ENCODE measurements at regions not wholly inside any gene's neighbourhood (a gene's known extent, or its start where the extent isn't known, plus 50 kb on each side); places are given as distances from the start of the nearest gene placed in this dataset.
"Not testable (repeated sequence)": the region's sequence is repeated elsewhere in the genome, so short reads cannot be mapped to it uniquely, and the experiment has no call there.

GRCh38 chr15:81777546-81777945 lies 268.3 kb downstream of the MEX3B start:
- Mint-ChIP-seq H3K27me3 (ENCODE audit: unreplicated experiment) (peaks cover 2% of the 10 kb centered on the region), H3K4me3 (ENCODE audit: unreplicated experiment) (no peak overlapping the region)

GRCh38 chr15:81776976-81777375 lies 268.8 kb downstream of the MEX3B start:
- peaks cover 19% of the 10 kb centered on the region for H3K4me1 Mint-ChIP-seq (ENCODE audit: low read depth, unreplicated experiment)
- no peak overlapping the region for H3K27ac Mint-ChIP-seq (ENCODE audit: unreplicated experiment)
- H3K9me3 Mint-ChIP-seq (ENCODE audit: unreplicated experiment): peaks cover 3% of the 10 kb centered on the region
- H3K27me3 Mint-ChIP-seq (ENCODE audit: unreplicated experiment): peaks cover 2% of the 10 kb centered on the region
- DNase-seq: no peak
- no peak overlapping the region for H3K4me3 Mint-ChIP-seq (ENCODE audit: unreplicated experiment)
- no peak for TF ChIP-seq CTCF (IDR thresholded peaks at IDR 0.05; ENCODE audit: partially characterized antibody, unreplicated experiment)
- no peaks in the 10 kb centered on the region for H3K36me3 Mint-ChIP-seq (ENCODE audit: unreplicated experiment)

More at GRCh38 chr15:81777546-81777945, 268.3 kb downstream of the MEX3B start:
- Mint-ChIP-seq H3K36me3 (ENCODE audit: unreplicated experiment) (no peaks in the 10 kb centered on the region), H3K9me3 (ENCODE audit: unreplicated experiment) (peaks cover 4% of the 10 kb centered on the region), H3K27ac (ENCODE audit: unreplicated experiment) (peak overlapping the region; percentile 14), H3K4me1 (ENCODE audit: low read depth, unreplicated experiment) (peaks cover 21% of the 10 kb centered on the region)
- no peak for DNase-seq
- TF ChIP-seq CTCF (IDR thresholded peaks at IDR 0.05; ENCODE audit: partially characterized antibody, unreplicated experiment): no peak

DNA sequence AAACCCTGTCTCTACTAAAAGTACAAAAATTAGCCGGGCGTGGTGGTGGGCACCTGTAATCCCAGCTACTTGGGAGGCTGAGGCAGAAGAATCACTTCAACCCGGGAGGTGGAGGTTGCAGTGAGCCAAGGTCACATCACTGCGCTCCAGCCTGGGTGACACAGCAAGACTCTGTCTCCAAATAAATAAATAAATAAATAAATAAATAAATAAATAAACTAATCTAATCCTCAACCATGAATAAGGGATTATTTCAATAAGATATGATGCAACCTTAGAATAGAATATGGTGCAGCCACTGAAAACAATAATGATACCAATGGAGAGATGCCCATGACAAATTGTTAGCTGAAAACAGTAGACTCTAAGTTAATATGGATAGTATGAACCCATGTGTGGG lies 270.0 kb downstream of the MEX3B start:
- H3K9me3 Mint-ChIP-seq (ENCODE audit: unreplicated experiment): not testable (repeated sequence)

GRCh38 chr15:81774309-81774708 lies 271.5 kb downstream of the MEX3B start:
- Mint-ChIP-seq H3K9me3 (ENCODE audit: unreplicated experiment) (peaks cover 4% of the 10 kb centered on the region), H3K27me3 (ENCODE audit: unreplicated experiment) (peaks cover 4% of the 10 kb centered on the region), H3K4me1 (ENCODE audit: low read depth, unreplicated experiment) (peaks cover 13% of the 10 kb centered on the region), H3K36me3 (ENCODE audit: unreplicated experiment) (peaks cover 8% of the 10 kb centered on the region), H3K27ac (ENCODE audit: unreplicated experiment) (no peak overlapping the region), H3K4me3 (ENCODE audit: unreplicated experiment) (no peak overlapping the region)
- TF ChIP-seq CTCF (IDR thresholded peaks at IDR 0.05; ENCODE audit: partially characterized antibody, unreplicated experiment): no peak
- no peak for DNase-seq

More for the DNA sequence above, 270.0 kb downstream of the MEX3B start:
- H3K36me3 Mint-ChIP-seq (ENCODE audit: unreplicated experiment); H3K27me3 Mint-ChIP-seq (ENCODE audit: unreplicated experiment); DNase-seq; H3K4me3 Mint-ChIP-seq (ENCODE audit: unreplicated experiment); H3K27ac Mint-ChIP-seq (ENCODE audit: unreplicated experiment): not testable (repeated sequence)
- peaks cover 15% of the 10 kb centered on the region for H3K4me1 Mint-ChIP-seq (ENCODE audit: low read depth, unreplicated experiment)

DNA sequence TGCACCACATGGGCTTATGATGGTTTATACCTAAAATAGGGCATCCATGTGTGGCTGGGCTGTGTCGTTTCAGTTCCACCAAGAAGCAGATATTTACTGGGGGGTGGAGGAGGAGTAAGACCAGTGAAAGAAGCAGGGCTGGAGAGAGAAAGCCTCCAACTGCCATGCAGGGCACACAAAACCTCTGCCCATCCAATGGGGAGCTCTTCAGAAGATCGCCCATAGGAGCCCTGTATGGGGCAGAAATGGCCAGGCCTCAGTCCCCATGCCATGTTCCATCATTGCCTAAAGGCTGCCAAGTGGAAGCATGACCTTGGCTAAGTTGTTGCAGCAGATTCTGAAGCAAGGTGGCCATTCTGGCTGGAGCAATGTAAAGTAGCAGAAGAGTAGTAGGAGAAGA lies 277.0 kb downstream of the MEX3B start:
- H3K4me1 Mint-ChIP-seq (ENCODE audit: low read depth, unreplicated experiment): peaks cover 16% of the 10 kb centered on the region
- no peak overlapping the region for H3K4me3 Mint-ChIP-seq (ENCODE audit: unreplicated experiment)
- peaks cover 6% of the 10 kb centered on the region for H3K9me3 Mint-ChIP-seq (ENCODE audit: unreplicated experiment)
- H3K27ac Mint-ChIP-seq (ENCODE audit: unreplicated experiment): no peak overlapping the region
- DNase-seq: no peak
- no peak for TF ChIP-seq CTCF (IDR thresholded peaks at IDR 0.05; ENCODE audit: partially characterized antibody, unreplicated experiment)
- H3K36me3 Mint-ChIP-seq (ENCODE audit: unreplicated experiment): peaks cover 14% of the 10 kb centered on the region
- peaks cover 7% of the 10 kb centered on the region for H3K27me3 Mint-ChIP-seq (ENCODE audit: unreplicated experiment)

All from glutamatergic neuron (in vitro differentiated cells).